ENCODE measurements at regions not wholly inside any gene's neighbourhood (a gene's known extent, or its start where the extent isn't known, plus 50 kb on each side); places are given as distances from the start of the nearest gene placed in this dataset.

DNA sequence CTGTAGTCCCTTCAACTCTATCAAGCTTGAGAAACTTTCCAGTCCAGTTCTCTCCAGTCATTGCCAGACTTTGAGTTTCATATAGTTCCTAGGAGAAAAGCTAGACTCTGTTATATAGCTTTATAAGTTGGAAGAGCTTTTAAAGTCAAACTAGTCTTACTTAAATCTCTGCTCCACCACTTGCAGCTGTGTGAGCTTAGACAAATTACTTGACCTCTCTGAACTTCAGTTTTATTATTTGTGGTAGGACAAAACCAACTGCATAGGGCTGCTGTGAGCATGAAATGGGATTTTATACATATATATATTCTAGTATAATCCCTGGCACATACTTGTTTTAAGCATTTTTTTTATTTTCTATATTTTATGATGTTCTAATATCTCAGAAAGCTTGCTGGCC, 338.7 kb upstream of the NR5A2 start:
- H3K36me3 ChIP-seq, result no peaks in the 10 kb centered on the region
- TF ChIP-seq, protein P1, sequence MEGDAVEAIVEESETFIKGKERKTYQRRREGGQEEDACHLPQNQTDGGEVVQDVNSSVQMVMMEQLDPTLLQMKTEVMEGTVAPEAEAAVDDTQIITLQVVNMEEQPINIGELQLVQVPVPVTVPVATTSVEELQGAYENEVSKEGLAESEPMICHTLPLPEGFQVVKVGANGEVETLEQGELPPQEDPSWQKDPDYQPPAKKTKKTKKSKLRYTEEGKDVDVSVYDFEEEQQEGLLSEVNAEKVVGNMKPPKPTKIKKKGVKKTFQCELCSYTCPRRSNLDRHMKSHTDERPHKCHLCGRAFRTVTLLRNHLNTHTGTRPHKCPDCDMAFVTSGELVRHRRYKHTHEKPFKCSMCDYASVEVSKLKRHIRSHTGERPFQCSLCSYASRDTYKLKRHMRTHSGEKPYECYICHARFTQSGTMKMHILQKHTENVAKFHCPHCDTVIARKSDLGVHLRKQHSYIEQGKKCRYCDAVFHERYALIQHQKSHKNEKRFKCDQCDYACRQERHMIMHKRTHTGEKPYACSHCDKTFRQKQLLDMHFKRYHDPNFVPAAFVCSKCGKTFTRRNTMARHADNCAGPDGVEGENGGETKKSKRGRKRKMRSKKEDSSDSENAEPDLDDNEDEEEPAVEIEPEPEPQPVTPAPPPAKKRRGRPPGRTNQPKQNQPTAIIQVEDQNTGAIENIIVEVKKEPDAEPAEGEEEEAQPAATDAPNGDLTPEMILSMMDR (IDR thresholded peaks at IDR 0.05), result no peak
- ATAC-seq (no peak), DNase-seq (no peak)
- no peak overlapping the region for H3K27ac ChIP-seq
- no peaks in the 10 kb centered on the region for H3K9me3 ChIP-seq
- no peaks in the 10 kb centered on the region for H3K4me1 ChIP-seq
- no peaks in the 10 kb centered on the region for H3K27me3 ChIP-seq
- intact Hi-C loops (cut with DNase I), result no loop called here
- H3K4me3 ChIP-seq, result no peak overlapping the region

DNA sequence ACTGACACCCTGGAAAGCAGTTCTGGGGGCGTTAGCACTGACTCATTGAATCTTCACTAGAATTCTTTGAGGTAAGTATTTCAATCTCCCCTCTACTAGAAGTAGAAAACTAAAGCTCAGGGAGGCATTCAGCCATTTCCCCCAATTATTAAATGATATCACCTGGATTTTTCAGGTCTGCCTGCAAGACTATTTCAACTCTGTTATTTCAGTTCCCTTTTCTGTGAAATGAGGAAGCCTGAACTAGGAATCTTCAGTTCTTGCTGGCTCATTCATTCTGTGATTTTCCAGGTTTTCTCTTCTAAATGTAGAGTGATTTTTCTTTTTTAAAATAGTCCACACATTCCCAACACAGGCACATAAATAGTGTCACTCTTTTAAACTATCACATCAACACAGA, 337.0 kb upstream of the NR5A2 start:
- H3K4me3 ChIP-seq, result no peak overlapping the region
- intact Hi-C loops (cut with DNase I), result no loop called here

DNA sequence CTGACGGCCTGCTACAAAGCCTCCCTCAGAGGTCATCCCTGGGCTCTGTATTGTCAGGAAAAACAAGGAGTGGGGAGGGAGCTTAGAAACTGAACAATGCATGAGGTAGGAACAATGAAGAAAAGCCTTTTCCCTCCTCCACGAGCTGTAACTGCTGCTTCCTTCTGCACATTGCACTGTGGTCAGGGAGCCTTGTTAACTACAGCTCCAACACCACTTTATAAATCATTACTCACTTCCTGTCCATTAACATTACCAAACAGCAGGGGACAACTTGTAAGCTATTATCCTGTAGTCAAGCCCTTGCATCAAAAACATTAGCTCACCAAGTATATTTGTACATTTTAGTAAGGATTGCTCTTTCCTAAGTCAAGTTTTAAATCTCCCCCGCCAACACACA, 336.0 kb upstream of the NR5A2 start:
- H3K27ac ChIP-seq, result no peak overlapping the region
- intact Hi-C loops (cut with DNase I), result no loop called here
- peak; percentile 93 for ATAC-seq

More for the DNA sequence above, 337.0 kb upstream of the NR5A2 start:
- H3K36me3 ChIP-seq, result no peaks in the 10 kb centered on the region
- H3K27ac ChIP-seq, result no peak overlapping the region
- ATAC-seq (no peak), DNase-seq (no peak)
- TF ChIP-seq, protein P1 (IDR thresholded peaks at IDR 0.05), result no peak
- no peaks in the 10 kb centered on the region for H3K27me3 ChIP-seq
- H3K9me3 ChIP-seq, result no peaks in the 10 kb centered on the region
- no peaks in the 10 kb centered on the region for H3K4me1 ChIP-seq

GRCh38 chr1:199693724-199694123, 333.8 kb upstream of the NR5A2 start:
- Histone ChIP-seq H3K4me3 (no peak overlapping the region), H3K27ac (no peak overlapping the region), H3K27me3 (no peaks in the 10 kb centered on the region), H3K4me1 (no peaks in the 10 kb centered on the region), H3K9me3 (no peaks in the 10 kb centered on the region), H3K36me3 (no peaks in the 10 kb centered on the region)
- ATAC-seq, result no peak
- TF ChIP-seq, protein P1 (IDR thresholded peaks at IDR 0.05), result no peak
- DNase-seq, result no peak
- intact Hi-C loops (cut with DNase I), result no loop called here

More for the DNA sequence above, 336.0 kb upstream of the NR5A2 start:
- Histone ChIP-seq H3K36me3 (no peaks in the 10 kb centered on the region), H3K9me3 (no peaks in the 10 kb centered on the region), H3K4me3 (no peak overlapping the region), H3K4me1 (no peaks in the 10 kb centered on the region), H3K27me3 (no peaks in the 10 kb centered on the region)
- TF ChIP-seq, protein P1 (IDR thresholded peaks at IDR 0.05), result no peak
- DNase-seq, result no peak

DNA sequence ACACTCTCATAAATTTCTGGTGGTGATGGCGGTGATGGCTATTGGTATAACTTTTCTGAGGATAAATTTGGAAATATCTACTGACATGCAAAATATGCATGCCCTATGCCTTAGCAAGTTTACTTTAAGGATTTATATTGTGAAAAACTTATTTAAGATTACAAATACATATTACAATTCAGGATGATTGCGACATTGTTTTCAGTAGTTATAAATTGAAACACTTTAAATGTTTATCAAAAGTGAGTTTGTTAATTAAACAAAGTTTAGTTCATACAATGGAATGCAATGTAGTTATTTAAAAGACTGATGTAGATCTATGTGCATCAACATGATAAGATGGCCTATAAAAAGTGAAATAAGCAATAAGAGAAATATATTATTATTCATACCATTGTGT, 331.3 kb upstream of the NR5A2 start:
- no peak for ATAC-seq

More for the DNA sequence above, 331.3 kb upstream of the NR5A2 start:
- DNase-seq, result no peak
- H3K4me1 ChIP-seq, result no peaks in the 10 kb centered on the region
- intact Hi-C loops (cut with DNase I), result no loop called here
- no peaks in the 10 kb centered on the region for H3K36me3 ChIP-seq
- no peaks in the 10 kb centered on the region for H3K9me3 ChIP-seq
- H3K4me3 ChIP-seq, result no peak overlapping the region
- TF ChIP-seq, protein P1 (IDR thresholded peaks at IDR 0.05), result no peak
- H3K27ac ChIP-seq, result no peak overlapping the region
- no peaks in the 10 kb centered on the region for H3K27me3 ChIP-seq

Measured in upper lobe of right lung (tissue), 1 donor.